Fibroblast of skin of back (primary cell): ENCODE measurements at regions not wholly inside any gene's neighbourhood (a gene's known extent, or its start where the extent isn't known, plus 50 kb on each side); places are given as distances from the start of the nearest gene placed in this dataset.

Experiments used
- DNase-seq: peaks from one replicate; pipeline ENCODE4 v3.0.0-alpha.2; 2013

DNA sequence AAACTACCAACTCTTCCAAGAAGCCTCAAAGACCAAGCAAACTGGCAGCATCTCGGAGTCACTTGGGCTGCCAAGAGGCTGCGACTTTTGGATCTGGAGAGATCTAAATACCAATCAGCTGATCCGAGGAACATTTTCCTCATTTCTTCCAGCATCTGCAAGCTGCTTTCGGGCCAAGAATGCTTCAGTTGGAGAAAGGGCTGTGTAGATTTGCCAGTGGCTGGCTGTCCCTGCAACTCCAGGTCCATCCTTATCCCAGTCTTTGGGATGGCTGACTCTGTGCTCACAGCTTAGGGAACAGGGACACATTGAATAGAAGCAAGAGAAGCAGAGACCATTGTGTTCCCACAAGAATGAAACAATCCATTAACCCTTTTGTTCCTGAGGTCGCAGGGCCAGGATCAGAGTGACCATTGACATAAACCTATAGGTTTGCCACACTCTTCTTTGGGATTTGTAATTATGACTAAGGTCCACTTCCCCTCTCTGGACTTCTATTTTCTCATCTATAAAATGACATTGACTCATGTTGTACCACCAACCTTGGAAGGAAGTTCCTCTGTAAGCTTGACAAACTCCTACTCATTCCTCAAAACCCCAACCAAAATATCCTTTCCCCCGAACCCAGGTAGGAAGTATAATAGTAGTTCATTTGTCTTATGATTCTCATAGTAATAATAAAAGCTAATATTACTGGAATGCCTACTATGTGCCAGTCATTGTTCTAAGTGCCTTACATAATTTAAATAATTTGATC is 340.8 kb downstream of the MN1 start:
- DNase-seq = peak; percentile 83

DNA sequence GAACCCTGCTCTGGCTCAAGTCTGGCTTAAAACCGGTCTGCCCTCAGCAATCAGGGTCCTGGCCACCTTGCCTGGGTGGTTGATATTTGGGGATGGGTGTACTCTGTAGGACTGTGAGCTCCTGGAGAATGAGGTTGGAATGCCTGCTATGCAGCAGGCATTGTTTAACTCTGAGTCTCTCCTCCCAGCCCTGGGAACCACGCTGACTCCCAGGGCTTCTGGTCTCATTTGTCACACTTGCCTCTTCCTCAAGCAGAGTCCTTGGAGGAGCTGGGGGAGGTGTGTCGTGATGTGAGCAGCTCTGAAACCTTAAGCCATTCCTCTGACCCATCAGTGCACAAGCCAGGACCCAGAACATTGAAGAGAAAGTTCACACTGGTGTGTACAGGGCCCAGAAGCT is 340.1 kb downstream of the MN1 start:
- DNase-seq = peak; percentile 100

DNA sequence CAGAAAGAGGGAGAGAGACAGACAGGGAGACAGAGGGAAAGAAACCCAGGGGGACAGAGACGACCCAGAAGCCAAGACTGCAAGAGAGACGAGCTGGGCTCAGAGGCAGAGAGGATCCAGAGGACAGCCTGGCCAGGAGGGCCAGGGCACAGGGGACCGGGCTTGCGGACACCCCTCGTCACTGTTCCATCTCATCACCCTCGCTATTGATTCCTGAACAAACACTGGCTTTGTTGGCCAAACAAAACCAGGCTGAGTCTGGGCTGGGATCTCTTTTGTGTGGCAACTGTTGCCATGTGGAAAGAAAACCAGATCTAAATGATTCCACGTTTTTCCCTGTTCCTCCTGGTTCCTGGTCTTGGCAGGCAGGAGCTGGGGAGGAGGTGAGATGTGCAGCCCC is 339.4 kb downstream of the MN1 start:
- DNase-seq = peak; percentile 71

DNA sequence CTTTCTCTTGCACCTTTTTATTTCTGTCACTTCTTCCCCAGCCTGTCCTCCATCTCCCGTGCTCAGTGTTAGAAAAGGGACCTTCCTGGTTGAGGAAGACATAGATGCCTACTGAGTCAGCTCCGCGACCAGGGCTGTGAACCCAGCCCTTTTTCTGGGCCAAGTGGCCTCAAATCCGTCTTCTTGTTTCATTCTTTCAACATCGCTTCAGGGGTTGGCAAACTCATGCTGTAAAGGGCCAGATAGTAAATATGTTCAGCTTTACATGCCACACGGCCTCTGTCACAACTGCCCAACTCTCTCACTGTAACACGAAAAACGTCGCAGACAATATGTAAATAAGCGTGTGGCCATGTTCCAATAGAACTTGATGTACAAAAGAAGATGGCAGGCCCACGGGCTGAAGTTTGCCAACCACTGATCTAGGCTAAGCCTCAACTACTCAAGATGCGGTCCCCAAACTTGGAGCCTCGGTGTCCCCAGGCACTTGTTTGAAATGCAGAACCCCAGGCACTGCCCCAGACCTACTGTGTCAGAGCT is 338.4 kb downstream of the MN1 start:
- no peak for DNase-seq

DNA sequence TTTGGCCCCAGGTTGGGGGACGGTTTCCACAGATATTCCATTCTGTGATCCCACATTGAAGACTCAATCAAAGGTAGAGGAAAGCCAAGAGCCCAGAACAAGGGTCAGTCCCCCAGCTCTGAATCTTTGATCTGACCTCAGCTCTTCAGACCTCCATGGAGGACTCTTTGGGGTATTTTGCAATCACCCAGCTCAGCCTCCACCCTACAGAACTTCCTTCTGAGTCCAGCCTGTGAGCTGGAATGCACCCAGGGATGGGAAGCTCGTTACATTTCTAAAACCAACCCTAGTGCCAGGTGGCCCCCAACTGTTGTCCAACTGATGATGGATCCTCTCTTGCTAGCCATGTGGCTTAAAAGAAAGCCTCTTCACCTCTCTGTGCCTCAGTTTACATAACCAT is 335.3 kb downstream of the MN1 start:
- no peak for DNase-seq

DNA sequence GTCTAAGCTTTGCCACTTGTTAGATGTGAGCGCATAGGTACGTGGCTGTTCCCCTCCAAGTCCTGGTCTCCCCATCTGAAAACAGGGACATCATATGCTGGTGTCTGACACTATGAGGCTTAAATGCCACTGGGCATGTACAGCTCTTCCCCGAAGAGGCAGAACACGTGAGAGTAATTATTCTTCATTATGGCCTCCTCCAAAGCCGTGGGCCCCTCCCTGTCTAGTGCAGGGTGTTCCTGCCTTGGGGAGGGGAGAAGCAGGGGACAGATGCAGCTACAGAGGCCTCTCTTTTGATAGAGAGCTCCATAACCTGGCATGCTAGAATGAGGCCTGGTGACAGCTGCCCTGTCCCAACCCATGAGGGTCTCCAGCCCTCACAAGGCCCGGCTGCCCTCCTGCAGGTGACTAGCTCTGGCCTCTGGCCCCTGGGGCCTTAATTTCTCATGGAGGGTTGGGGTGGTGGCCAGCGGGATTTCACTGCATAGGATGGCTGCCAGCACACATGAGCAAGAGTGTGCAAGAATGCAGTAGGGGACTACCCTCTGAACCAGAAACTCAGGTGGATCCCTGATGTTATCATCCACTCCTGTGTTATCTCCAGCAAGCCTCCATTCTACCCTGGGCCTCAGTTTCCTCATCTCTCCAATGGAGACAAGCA is 334.6 kb downstream of the MN1 start:
- no peak for DNase-seq

DNA sequence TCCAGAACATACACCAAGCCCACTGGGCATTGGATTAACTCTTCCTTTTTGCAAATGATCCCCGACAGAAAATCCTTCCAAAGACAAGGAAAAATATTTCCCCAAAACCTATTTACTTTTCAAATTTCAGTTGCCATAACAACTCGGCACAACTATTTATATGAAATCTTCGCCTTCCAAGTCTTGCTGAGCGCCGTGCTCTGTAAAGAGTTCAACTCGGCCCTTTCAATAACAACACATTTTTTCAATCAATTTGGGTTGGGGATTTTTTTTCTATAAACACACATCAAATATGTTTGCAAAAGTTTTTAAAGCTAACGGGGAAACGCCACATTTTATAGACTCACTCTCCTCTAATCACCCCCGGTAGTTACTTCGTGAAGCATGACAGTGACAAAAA is 333.8 kb downstream of the MN1 start:
- peak; percentile 24 for DNase-seq

DNA sequence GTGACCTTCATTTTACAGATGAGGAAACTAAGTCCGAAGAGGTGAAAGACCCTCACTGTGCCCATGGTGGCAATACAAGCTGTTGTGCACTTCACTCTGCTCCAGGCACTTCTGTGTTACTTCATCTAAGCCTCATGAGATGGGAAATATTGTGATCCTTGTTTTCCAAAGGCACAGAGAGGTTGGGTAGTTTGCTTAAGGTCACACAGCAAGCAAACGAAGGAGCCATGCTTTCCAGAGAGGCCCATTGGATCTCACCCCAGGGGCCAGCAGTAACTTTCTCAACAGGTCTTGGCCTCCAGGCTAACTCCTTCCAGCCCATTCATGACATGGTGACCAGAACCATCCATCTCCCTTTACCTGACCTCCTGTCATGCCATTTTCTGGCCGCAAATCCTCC is 332.8 kb downstream of the MN1 start:
- no peak for DNase-seq

DNA sequence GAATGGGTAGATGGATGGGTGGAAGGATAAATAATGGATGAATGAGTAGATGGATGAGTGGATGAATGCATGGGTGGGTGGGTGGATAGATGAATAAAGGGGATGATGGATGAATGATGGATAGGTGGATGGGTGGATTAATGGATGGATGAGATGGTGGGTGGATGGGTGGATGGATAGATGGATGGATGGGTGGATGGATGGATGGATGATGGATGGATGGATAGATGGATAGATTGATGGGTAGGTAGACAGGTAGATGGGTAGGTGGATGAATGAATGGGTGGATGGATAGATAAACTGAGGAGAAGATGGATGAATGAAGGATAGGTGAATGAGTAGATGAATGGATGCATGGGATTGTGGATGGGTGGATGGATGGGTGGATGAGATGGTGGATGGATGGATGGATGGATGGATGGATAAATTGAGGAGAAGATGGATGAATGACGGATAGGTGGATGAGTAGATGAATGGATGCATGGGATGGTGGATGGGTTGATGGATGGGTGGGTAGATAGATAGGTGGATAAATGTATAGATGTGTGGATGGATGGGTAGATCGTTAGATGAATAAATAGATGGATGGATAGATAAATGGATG is 331.3 kb downstream of the MN1 start:
- DNase-seq = no peak

DNA sequence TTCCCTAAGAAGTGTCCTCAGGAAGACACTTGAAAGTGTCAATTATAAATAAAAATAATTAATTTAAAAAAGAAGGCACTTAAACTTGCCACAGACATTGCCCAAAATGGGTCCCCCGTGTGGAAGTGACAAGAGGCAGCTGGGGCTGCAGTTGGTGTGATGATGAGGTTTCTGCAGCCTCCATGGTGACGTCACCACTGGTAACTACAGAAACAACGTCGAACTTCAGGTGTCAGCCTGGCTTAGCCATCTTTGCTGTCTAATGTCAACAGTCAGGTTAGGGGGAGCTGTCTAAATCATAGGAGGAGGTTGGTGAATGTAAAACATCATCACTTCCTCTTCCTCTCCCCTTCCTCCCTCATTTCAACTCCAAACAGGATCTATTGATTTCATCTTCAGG is 328.6 kb downstream of the MN1 start:
- no peak for DNase-seq

DNA sequence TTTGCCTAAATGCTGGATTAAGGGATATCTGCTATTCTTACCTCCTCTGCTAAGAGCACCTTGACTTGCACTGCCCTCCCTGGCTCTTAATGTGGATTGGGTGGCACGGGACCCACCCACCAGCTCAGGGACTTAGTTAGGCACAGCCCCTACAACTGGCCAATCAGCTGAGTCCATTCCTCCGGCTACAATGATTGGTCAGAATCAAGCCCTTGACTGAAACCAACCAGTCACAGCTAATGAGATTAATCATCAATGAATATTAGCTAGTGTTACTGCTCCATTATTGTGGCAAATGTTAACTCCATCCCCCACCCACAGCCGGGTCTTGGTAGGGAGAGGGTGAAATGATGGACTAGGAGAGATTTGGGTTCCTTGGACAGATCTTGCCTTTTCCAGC is 328.0 kb downstream of the MN1 start:
- DNase-seq = no peak

DNA sequence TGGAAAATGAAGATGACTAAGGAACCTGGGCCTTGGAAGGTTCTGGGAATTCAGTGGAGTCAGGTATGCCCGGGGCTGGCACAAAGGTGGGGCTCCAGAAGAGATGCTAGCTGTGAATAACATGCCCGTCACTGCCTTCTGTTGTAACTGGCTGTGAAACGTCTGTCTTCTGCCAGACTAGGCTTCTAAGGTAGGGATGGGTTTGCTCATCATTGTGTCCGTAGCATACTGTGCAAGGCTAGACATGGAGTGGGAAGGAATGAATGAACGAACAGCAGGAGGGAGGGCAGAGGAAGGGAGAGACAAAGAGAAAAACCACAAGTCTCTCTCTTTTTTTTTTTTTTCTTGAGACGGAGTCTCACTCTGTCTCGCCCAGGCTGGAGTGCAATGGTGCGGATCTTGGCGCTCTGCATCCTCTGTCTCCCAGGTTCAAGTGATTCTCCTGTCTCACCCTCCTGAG is 327.4 kb downstream of the MN1 start:
- peak; percentile 74 for DNase-seq

DNA sequence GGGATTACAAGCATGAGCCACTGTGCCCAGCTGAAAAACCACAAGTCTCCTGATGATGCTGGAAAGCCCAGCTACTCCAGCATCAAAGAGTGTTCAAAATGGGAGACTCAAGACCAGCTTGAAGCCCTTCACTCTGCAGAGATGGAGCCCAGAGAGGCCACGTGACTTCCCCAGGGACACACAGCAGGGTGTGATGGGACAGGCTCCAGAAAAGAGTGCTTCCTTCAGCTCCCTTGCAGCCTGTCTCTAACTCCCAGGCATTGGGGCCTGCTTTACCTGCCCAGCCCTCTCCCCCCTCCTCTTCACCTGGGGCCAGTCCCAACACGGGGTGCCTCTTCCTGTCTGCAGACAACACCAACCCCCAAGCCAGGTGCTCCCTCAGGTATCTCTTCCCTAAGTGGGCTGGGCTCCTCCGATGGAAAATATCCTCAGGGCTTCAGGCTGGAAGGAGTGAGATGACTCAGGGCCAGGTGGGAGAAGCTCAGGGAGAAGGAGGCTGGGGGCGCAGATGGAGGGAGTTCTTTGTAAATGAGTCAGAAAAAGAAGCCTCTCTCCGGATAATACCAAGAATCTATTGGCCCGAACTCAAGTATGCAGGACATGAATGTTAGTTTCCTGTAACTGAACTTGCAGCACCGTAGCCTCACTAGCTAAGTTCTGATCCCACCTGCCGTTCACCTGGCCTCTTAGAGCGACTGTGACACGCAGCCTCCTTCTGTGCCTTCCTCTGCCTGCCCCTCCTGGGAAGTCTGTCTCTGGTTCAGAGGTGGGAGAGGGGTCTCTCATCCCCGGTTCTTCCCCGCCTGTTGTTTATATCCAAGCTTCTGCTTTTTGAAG is 326.6 kb downstream of the MN1 start:
- DNase-seq = peak; percentile 97

DNA sequence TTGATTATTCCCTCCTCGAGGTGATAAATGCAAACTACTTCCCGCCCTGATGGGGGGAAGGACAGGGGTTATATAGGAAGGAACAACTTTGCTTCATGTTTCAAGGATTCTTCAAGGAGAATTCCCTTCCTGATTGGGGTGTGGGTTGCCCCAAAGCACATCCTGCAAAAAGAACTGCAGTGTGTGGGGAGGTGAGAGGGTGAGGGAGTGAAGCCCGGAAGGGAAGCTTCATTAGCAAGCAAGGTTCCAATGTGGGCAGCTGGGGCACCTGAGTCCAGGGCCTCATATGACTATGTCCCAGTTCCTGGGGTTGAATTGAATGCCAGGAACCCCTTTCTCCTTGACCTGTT is 326.0 kb downstream of the MN1 start:
- DNase-seq = no peak

DNA sequence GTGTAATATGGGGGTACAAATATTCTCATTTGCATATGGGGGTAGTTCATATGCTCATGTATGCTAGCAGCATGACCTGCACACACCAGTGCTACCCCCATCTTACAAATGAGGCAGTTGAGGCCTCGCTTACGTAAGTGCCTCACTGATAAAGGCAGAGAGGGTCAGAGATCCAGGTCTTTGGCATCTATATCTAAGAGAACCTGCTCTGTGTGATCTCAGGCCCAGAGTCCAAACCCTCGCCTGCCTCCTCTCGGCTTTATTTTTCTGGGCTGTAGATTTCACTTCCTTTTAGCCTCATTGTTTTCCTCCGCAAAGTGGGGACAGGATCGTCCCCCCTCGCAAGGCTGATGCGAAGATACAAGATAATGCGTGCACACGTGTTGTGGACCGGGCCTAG is 325.2 kb downstream of the MN1 start:
- DNase-seq = no peak

DNA sequence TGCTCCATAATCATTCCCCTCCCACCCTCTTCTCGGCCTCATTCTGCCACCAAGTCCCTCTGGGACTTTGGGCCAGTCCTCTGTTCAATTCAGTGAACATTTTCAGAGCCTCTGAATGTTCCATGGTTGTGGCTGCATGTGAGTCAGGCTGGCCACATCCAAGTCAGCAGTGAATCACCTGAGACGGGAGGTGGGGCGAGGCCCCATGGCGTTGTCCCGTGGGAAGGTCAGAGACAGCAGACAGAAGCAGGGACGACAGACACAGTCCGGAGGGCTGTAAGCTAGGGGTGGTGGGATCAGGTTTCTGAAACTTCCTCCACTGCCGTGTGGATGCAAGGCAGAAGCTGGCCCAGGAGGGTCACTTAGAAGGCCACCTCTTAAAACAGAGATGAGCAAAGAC is 324.8 kb downstream of the MN1 start:
- DNase-seq = peak; percentile 83

DNA sequence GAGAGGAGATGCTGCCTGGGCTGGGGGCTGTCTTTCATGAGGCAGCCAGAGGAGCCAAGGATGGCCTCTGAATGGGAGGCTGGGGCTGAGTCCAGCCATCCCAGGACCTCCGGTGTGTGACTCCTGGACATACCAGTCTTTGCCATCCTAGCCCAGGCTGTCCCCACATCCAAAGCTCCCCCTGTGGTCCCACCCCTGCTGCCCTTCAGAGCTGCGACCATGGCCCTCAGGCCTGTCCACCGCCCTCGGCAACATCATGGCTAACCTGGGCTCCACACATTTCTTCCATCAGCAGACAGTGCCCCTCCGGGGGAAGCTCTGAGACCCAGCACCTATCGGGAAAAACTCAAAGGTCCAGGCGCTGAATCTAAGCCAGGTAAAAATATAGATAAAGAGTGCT is 324.4 kb downstream of the MN1 start:
- DNase-seq = no peak

DNA sequence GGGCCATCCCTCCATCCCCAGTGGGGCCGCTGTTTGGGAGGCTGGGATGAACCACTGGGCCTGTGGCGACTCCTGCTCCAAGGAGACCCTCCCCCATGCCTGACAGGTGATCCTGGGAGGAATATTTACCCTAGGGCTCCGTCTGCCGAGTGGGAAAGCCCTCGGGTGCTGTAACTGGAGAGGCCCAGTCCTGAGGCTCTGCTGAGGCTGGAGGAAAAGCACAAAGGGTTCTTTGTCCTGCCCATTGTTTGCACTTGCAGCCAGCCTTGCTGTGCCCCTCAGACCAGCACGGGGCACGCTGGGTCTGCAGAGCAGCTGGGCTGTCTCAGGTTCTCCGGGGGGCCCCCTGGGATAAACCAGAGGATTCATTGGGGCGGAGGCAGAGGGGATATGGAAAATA is 321.1 kb downstream of the MN1 start:
- DNase-seq = no peak

DNA sequence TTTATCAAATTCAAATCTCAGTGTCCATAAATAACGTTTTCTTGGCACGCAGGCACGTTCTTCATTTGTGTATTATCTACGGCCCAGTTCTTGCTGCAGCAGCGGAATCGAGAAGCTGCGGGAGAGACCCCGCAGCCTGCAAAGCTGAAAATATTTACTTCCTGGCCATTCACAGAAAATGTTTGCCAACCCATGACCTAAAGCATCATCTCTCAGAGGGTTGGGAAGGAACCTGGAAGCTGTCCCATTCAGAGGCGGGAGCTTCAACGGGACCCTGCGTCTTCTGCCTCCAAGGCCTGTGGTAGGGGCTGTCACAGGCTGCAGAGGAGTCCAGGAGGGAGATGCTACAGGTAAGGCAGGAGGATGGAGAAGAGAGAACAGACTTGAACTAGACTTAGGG is 319.2 kb downstream of the MN1 start:
- DNase-seq = no peak

DNA sequence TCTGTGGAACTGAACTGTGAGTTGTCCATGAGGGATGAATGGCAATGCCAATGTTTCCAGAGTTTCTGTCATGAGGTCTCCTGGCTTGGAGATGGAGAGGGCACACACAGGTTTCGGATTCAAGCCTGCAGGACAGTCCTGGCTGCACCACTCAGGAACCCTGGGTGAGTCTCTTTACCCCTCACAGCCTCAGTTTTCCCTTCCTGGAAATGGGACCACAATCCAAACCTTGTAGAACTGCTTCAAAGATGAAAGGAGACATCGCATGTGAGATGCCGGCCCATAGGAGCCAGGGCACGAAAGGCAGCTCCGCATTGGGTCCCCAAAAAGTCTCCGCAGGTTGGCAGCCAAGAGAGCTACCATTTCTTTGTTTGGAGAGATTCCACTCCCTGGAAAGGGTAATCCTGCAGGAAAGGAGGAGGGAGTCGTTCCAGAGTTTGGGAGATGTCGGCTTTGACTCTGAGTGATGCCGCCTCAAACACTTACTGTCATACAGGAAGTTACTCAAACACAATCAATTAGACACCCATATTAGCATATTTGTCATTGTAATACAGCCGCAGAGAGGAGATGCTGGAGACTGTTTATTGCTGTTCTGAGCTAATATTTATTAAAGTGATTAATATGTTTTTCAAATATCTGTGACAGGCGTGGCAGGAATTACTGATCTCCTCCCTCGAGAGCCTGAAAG is 318.3 kb downstream of the MN1 start:
- no peak for DNase-seq

DNA sequence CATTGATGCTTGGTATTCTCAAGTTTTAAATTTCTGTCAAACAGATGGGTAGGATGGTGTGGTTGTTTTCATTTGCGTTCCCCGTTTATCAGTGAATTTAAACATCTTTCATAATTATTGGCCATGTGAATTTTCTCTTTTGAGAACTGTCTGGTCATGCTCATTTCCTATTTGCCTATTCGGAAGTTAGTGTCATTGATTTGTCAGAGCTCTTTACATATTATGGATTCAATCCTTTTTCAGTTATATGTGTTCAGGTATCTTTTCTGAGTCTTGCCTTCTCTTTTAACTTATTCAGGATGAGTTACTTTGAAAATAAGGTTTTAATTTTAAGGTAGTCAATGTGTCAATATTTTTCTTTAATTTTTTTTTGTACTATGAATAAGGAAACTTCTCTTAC is 315.7 kb downstream of the MN1 start:
- DNase-seq = no peak
